ENCODE measurements at regions not wholly inside any gene's neighbourhood (a gene's known extent, or its start where the extent isn't known, plus 50 kb on each side); places are given as distances from the start of the nearest gene placed in this dataset.

GRCh38 chr5:165809914-165810313, 2304.5 kb downstream of the MAT2B start:
- DNase-seq (ENCODE audit: low read depth): no peak

GRCh38 chr5:165829504-165829903, 2324.1 kb downstream of the MAT2B start:
- DNase-seq (ENCODE audit: low read depth): no peak

GRCh38 chr5:165834891-165835290, 2329.5 kb downstream of the MAT2B start:
- DNase-seq (ENCODE audit: low read depth): no peak

- no peak for DNase-seq (ENCODE audit: low read depth)
Observed at GRCh38 chr5:165836046-165836445, 2330.6 kb downstream of the MAT2B start.

- DNase-seq (ENCODE audit: low read depth): no peak
Observed at GRCh38 chr5:165837286-165837685, 2331.9 kb downstream of the MAT2B start.

- no peak for DNase-seq (ENCODE audit: low read depth)
Observed at GRCh38 chr5:165844571-165844970, 2339.2 kb downstream of the MAT2B start.

GRCh38 chr5:165858118-165858517, 2352.7 kb downstream of the MAT2B start:
- DNase-seq (ENCODE audit: low read depth): no peak

GRCh38 chr5:165859251-165859650, 2353.8 kb downstream of the MAT2B start:
- no peak for DNase-seq (ENCODE audit: low read depth)

- no peak for DNase-seq (ENCODE audit: low read depth)
Observed at GRCh38 chr5:165863239-165863638, 2357.8 kb downstream of the MAT2B start.

GRCh38 chr5:165871291-165871690, 2365.9 kb downstream of the MAT2B start:
- no peak for DNase-seq (ENCODE audit: low read depth)

- no peak for DNase-seq (ENCODE audit: low read depth)
Observed at GRCh38 chr5:165874851-165875250, 2369.4 kb downstream of the MAT2B start.

GRCh38 chr5:165876538-165876937, 2371.1 kb downstream of the MAT2B start:
- DNase-seq (ENCODE audit: low read depth): no peak

- DNase-seq (ENCODE audit: low read depth): no peak
Observed at GRCh38 chr5:165877475-165877874, 2372.1 kb downstream of the MAT2B start.

- no peak for DNase-seq (ENCODE audit: low read depth)
Observed at GRCh38 chr5:165881259-165881658, 2375.8 kb downstream of the MAT2B start.

GRCh38 chr5:165882099-165882498, 2376.7 kb downstream of the MAT2B start:
- no peak for DNase-seq (ENCODE audit: low read depth)

GRCh38 chr5:165885623-165886350, 2380.4 kb downstream of the MAT2B start:
- DNase-seq (ENCODE audit: low read depth): no peak

GRCh38 chr5:165887147-165887546, 2381.7 kb downstream of the MAT2B start:
- no peak for DNase-seq (ENCODE audit: low read depth)

GRCh38 chr5:165892383-165892782, 2387.0 kb downstream of the MAT2B start:
- no peak for DNase-seq (ENCODE audit: low read depth)

GRCh38 chr5:165894916-165895315, 2389.5 kb downstream of the MAT2B start:
- no peak for DNase-seq (ENCODE audit: low read depth)

GRCh38 chr5:165903835-165904234, 2387.6 kb upstream of the WWC1 start:
- DNase-seq (ENCODE audit: low read depth): no peak

GRCh38 chr5:165906871-165907270, 2384.6 kb upstream of the WWC1 start:
- no peak for DNase-seq (ENCODE audit: low read depth)

GRCh38 chr5:165913059-165913458, 2378.4 kb upstream of the WWC1 start:
- DNase-seq (ENCODE audit: low read depth): no peak

- no peak for DNase-seq (ENCODE audit: low read depth)
Observed at GRCh38 chr5:165914456-165914855, 2377.0 kb upstream of the WWC1 start.

- DNase-seq (ENCODE audit: low read depth): no peak
Observed at GRCh38 chr5:165919196-165919595, 2372.2 kb upstream of the WWC1 start.
